ENCODE measurements at regions not wholly inside any gene's neighbourhood (a gene's known extent, or its start where the extent isn't known, plus 50 kb on each side); places are given as distances from the start of the nearest gene placed in this dataset.

- Histone ChIP-seq H3K9me3 (ENCODE audit: insufficient read depth in 2 of 2, low read depth in 1 of 2, low read length in 1 of 2) (no peaks in the 10 kb centered on the region), H3K14ac (ENCODE audit: insufficient read length) (no peak overlapping the region), H2BK120ac (replicated peaks; ENCODE audit: low read depth, low read length) (no peak overlapping the region), H2BK12ac (ENCODE audit: low read depth, low read length) (no peak overlapping the region), H2BK5ac (ENCODE audit: low read depth, low read length) (no peak overlapping the region), H3K56ac (replicated peaks; ENCODE audit: insufficient read length, low read depth, low read length) (no peak overlapping the region), H3K79me1 (ENCODE audit: low read depth, low read length) (no peaks in the 10 kb centered on the region), H2BK15ac (ENCODE audit: low read length) (no peak overlapping the region), H2AFZ (ENCODE audit: low read length) (no peak overlapping the region), H4K20me1 (replicated peaks in 1 of 2; ENCODE audit: control insufficient read depth in 1 of 2, insufficient read depth in 2 of 2, low read length in 2 of 2) (no peaks in the 10 kb centered on the region), H4K5ac (ENCODE audit: insufficient read length, low read depth, low read length) (no peak overlapping the region), H3K23ac (ENCODE audit: insufficient read length) (no peak overlapping the region), H3K4me3 (ENCODE audit: extremely low read depth in 1 of 4, insufficient read depth in 2 of 4, low read depth in 3 of 4, low read length in 4 of 4) (no peak overlapping the region), H4K91ac (replicated peaks; ENCODE audit: insufficient read length, low read length) (no peak overlapping the region), H3K27me3 (replicated peaks in 1 of 4; ENCODE audit: control insufficient read depth in 3 of 4, extremely low read depth in 1 of 4, insufficient read depth in 3 of 4, low read length in 3 of 4) (no peaks in the 10 kb centered on the region), H2AK5ac (ENCODE audit: low read depth, low read length) (no peak overlapping the region), H4K8ac (ENCODE audit: extremely low read depth, insufficient read depth, low read length) (no peak overlapping the region), H3K4me2 (ENCODE audit: insufficient read depth in 1 of 2, low read depth in 2 of 2, low read length in 2 of 2) (no peak overlapping the region), H3K18ac (ENCODE audit: extremely low read depth, low read length) (no peak overlapping the region), H3K4me1 (replicated peaks in 1 of 4; ENCODE audit: control insufficient read depth in 3 of 4, insufficient read depth in 4 of 4, low read length in 3 of 4) (no peaks in the 10 kb centered on the region), H3K4ac (replicated peaks; ENCODE audit: insufficient read length, low read depth, low read length) (no peak overlapping the region), H3K79me2 (ENCODE audit: control insufficient read depth in 1 of 2, insufficient read depth in 2 of 2, low read length in 2 of 2) (no peaks in the 10 kb centered on the region), H2BK20ac (ENCODE audit: low read length) (no peak overlapping the region), H3K36me3 (ENCODE audit: control insufficient read depth in 2 of 4, insufficient read depth in 4 of 4, low read length in 3 of 4) (no peaks in the 10 kb centered on the region), H3K23me2 (ENCODE audit: low read depth, low read length) (no peaks in the 10 kb centered on the region), H3K9ac (replicated peaks in 1 of 4; ENCODE audit: extremely low read depth in 1 of 4, low read depth in 3 of 4, low read length in 3 of 4) (no peak overlapping the region), H3K27ac (ENCODE audit: low read depth, low read length) (no peak overlapping the region)
- no peak for DNase-seq (ENCODE audit: low read depth in 1 of 2, low spot score in 2 of 2)
- ChIA-PET POLR2A (ENCODE audit: partially characterized antibody) (no interaction called here), CTCF (ENCODE audit: partially characterized antibody) (no interaction called here)
- TF ChIP-seq RNF2 (IDR thresholded peaks at IDR 0.05; ENCODE audit: borderline replicate concordance, low read depth, low read length, missing control alignments, poor library complexity, severe bottlenecking) (no peak), TBP (IDR thresholded peaks at IDR 0.05; ENCODE audit: low read depth, low read length) (no peak), FOSL1 (IDR thresholded peaks at IDR 0.05; ENCODE audit: insufficient read depth, low read depth, low read length) (no peak), MAFK (IDR thresholded peaks at IDR 0.05; ENCODE audit: low read depth, low read length) (no peak), SUZ12 (IDR thresholded peaks at IDR 0.05; ENCODE audit: low read length) (no peak), SP2 (IDR thresholded peaks at IDR 0.05; ENCODE audit: low read length) (no peak), SIRT6 (IDR thresholded peaks at IDR 0.05; ENCODE audit: low read length) (no peak), KDM1A (IDR thresholded peaks at IDR 0.05; ENCODE audit: borderline replicate concordance, low read length) (no peak), CBX8 (IDR thresholded peaks at IDR 0.05; ENCODE audit: borderline replicate concordance, low read depth, low read length) (no peak), CEBPB (IDR thresholded peaks at IDR 0.05; ENCODE audit: low read depth, low read length) (no peak), GTF2F1 (IDR thresholded peaks at IDR 0.05; ENCODE audit: borderline replicate concordance, low read depth, low read length) (no peak), TAF7 (optimal IDR thresholded peaks at IDR 0.05; ENCODE audit: borderline replicate concordance, low read depth, low read length) (no peak), HDAC2 (IDR thresholded peaks at IDR 0.05; ENCODE audit: borderline replicate concordance in 1 of 2, low read depth in 2 of 2, low read length in 2 of 2) (no peak), PHF8 (conservative IDR thresholded peaks at IDR 0.05; ENCODE audit: low read depth, low read length) (no peak), CTBP2 (IDR thresholded peaks at IDR 0.05; ENCODE audit: borderline replicate concordance, insufficient read depth, insufficient read length, low read length) (no peak)
- 89% methylated on average over 1 of the region's 1 CpG; no CpG with 5 or more reads in 1 of the 2 experiments for WGBS, 2 experiments (ENCODE audit: extremely low coverage in 1 of 2, insufficient coverage in 1 of 2, insufficient read length in 1 of 2, insufficient replicate concordance in 2 of 2, low coverage in 1 of 2, low lambda C conversion rate in 2 of 2, missing lambda C conversion rate in 1 of 2)
- FAIRE-seq: no peak
Observed at GRCh38 chr21:25036775-25037174, 570.5 kb downstream of the MRPL39 start.
